A549 (cell line): ENCODE measurements at regions not wholly inside any gene's neighbourhood (a gene's known extent, or its start where the extent isn't known, plus 50 kb on each side); places are given as distances from the start of the nearest gene placed in this dataset.

ENCODE experiments used
- ATAC-seq, 2 experiments: fragments of 200-7000 bp in 1 of 2; fragments of >200 bp in 1 of 2; cut with Nextera tagmentation in 1 of 2; cut with Tn5 transposase in 1 of 2; 3 replicates each; pipeline versions ENCODE4 v1.8.0 to v1.9.1; 2018 to 2020; ENCODE audit warnings: mild to moderate bottlenecking in 1 of 2, moderate library complexity in 1 of 2
- CTCF ChIA-PET: fragments of 300-600 bp; sonication (Branson Sonifier 250); formaldehyde crosslinking; extraction: SDS; loops from one replicate; lab custom pipeline; 2021; ENCODE audit warnings: antibody characterized with exemption, inconsistent platforms; lab: Yijun Ruan, JAX
- POLR2A ChIA-PET: fragments of 350-600 bp; formaldehyde crosslinking; extraction: SDS; loops from one replicate; lab custom pipeline; 2021; ENCODE audit warnings: antibody characterized with exemption, inconsistent platforms; lab: Yijun Ruan, JAX
- DNase-seq, 2 experiments: peaks; one replicate each; pipeline versions ENCODE4 v3.0.0 to v3.0.0-alpha.2; 2011 to 2016; ENCODE audit warnings: low read depth in 1 of 2, low spot score in 1 of 2
- FAIRE-seq: peaks from 2 replicates; lab custom pipeline; 2011; peaks lifted over from hg19 to GRCh38; lab: Jason Lieb, UNC
- H3K27ac ChIP-seq, 2 experiments: fragments of >200 bp; sonication (Bioruptor Twin); formaldehyde crosslinking; 3 replicates each; pipeline ENCODE4 v1.5.1; 2016 to 2017
- H3K4me1 ChIP-seq: fragments of >200 bp; sonication (Bioruptor Twin); formaldehyde crosslinking; 3 replicates; pipeline ENCODE4 v1.6.1; 2016
- H3K4me2 ChIP-seq: fragments of >200 bp; sonication (Bioruptor Twin); formaldehyde crosslinking; 3 replicates; pipeline ENCODE4 v1.6.1; 2016
- H3K4me3 ChIP-seq: fragments of >200 bp; sonication (Bioruptor Twin); formaldehyde crosslinking; 3 replicates; pipeline ENCODE4 v1.5.1; 2016
- H3K9me3 ChIP-seq: fragments of >200 bp; sonication (Bioruptor Twin); formaldehyde crosslinking; 3 replicates; pipeline ENCODE4 v1.6.1; 2016
- ATOH8 ChIP-seq: fragments of 250-450 bp; sonication (Bioruptor Pico); IDR thresholded peaks from 2 replicates; pipeline ENCODE4 v1.5.0; 2020; ENCODE audit warnings: low read depth, mild to moderate bottlenecking, moderate library complexity
- CBX8 ChIP-seq: fragments of 200-600 bp; sonication (generic); IDR thresholded peaks from 2 replicates; pipeline ENCODE4 v1.6.1; 2016
- CEBPB ChIP-seq, 2 experiments: fragments of >200 bp in 1 of 2; sonication (Bioruptor Twin) in 1 of 2; formaldehyde crosslinking in 1 of 2; IDR thresholded peaks; 2 replicates each; pipeline ENCODE4 v1.6.1; 2012 to 2016
- CHD2 ChIP-seq: fragments of 150-350 bp; IDR thresholded peaks from 2 replicates; pipeline ENCODE4 v1.6.1; 2014; ENCODE audit warnings: low read length; ENCODE audit not compliant: partially characterized antibody
- E2F6 ChIP-seq: IDR thresholded peaks from 2 replicates; pipeline ENCODE4 v1.6.1; 2012; ENCODE audit warnings: low read depth, borderline replicate concordance
- EHMT2 ChIP-seq: fragments of 200-600 bp; sonication (generic); IDR thresholded peaks from 2 replicates; pipeline ENCODE4 v1.6.1; 2016; ENCODE audit warnings: antibody characterized with exemption, low read depth, mild to moderate bottlenecking, moderate library complexity
- ESRRA ChIP-seq: fragments of 150-350 bp; IDR thresholded peaks from 2 replicates; pipeline ENCODE4 v1.6.1; 2014; ENCODE audit warnings: mild to moderate bottlenecking, low read length, borderline replicate concordance
- FOSB ChIP-seq: fragments of 250-450 bp; sonication (Bioruptor Pico); IDR thresholded peaks from 2 replicates; pipeline ENCODE4 v1.5.0; 2020; ENCODE audit warnings: mild to moderate bottlenecking, moderate library complexity
- JUNB ChIP-seq: fragments of >200 bp; sonication (Bioruptor Twin); formaldehyde crosslinking; IDR thresholded peaks from 2 replicates; pipeline ENCODE4 v1.6.1; 2016
- MAX ChIP-seq: IDR thresholded peaks from 2 replicates; pipeline ENCODE4 v1.6.1; 2012
- MAZ ChIP-seq: fragments of 150-350 bp; IDR thresholded peaks from 2 replicates; pipeline ENCODE4 v1.6.1; 2014; ENCODE audit warnings: antibody characterized with exemption, low read depth, low read length, borderline replicate concordance
- MYC ChIP-seq: IDR thresholded peaks from 2 replicates; pipeline ENCODE4 v1.6.1; 2012; ENCODE audit warnings: mild to moderate bottlenecking, inconsistent platforms, low read length, improper control_type of control experiment, borderline replicate concordance
- POLR2AphosphoS2 ChIP-seq: conservative IDR thresholded peaks from 2 replicates; pipeline ENCODE4 v1.6.1; 2012; ENCODE audit warnings: low read length, improper control_type of control experiment, inconsistent platforms
- SMC3 ChIP-seq: fragments of >200 bp; sonication (Bioruptor Twin); formaldehyde crosslinking; IDR thresholded peaks from 3 replicates; pipeline ENCODE4 v1.6.1; 2018; ENCODE audit warnings: inconsistent platforms
- TFCP2L1 ChIP-seq: fragments of 250-450 bp; sonication (Bioruptor Pico); IDR thresholded peaks from 2 replicates; pipeline ENCODE4 v1.5.0; 2021; ENCODE audit warnings: mild to moderate bottlenecking
- ZFP36 ChIP-seq: fragments of 450-650 bp; IDR thresholded peaks from 2 replicates; pipeline ENCODE4 v1.6.1; 2014; ENCODE audit warnings: borderline replicate concordance; ENCODE audit not compliant: partially characterized antibody
- ZSCAN20 ChIP-seq: fragments of 250-450 bp; sonication (Bioruptor Pico); IDR thresholded peaks from 2 replicates; pipeline ENCODE4 v1.8.0; 2022; ENCODE audit warnings: mild to moderate bottlenecking, moderate library complexity
- WGBS: methylation state at CpG from one replicate; pipeline ENCODE4 v1.1.6; 2017; ENCODE audit errors: missing lambda C conversion rate; 5-methylcytosine and 5-hydroxymethylcytosine counted together
- TF ChIP-seq, protein P1 (sequence below): fragments of >200 bp; sonication (Bioruptor Twin); formaldehyde crosslinking; IDR thresholded peaks from 3 replicates; pipeline ENCODE4 v1.5.1; 2016
- TF ChIP-seq, protein P2 (sequence below): fragments of 450-650 bp; IDR thresholded peaks from 2 replicates; pipeline ENCODE4 v1.6.1; 2014; ENCODE audit warnings: antibody characterized with exemption

GRCh38 chr15:96076350-96076749 is 254.2 kb upstream of the NR2F2 start (continued):
- TF ChIP-seq MAX, result no peak
- TF ChIP-seq, all 56 proteins: peak for 0

DNA sequence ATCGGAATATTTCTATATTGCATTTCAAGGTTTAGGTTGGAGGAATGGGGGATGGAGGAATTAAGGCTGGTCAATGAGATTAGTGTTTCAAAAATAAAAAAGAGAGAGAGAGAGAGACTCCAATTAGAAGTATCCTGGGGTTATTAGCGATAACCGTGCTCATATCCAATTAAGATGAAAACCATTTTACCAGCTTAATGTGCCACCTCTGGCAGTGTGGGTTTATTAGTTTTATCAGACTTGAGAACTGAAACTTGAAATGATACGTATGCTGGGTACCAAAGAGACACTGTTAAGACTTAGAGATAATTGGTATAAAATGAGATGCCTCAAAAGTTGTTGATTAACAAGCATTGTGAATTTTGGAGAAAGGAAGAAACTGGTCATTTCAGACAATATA is 251.5 kb upstream of the NR2F2 start:
- DNase-seq (no peak), ATAC-seq (no peak), FAIRE-seq (peak; percentile 79)
- no peak overlapping the region for H3K4me2 ChIP-seq
- H3K27ac ChIP-seq, result no peak overlapping the region
- H3K9me3 ChIP-seq, result no peaks in the 10 kb centered on the region
- TF ChIP-seq CBX8, result no peak
- TF ChIP-seq MYC, result no peak
- no peak for TF ChIP-seq CEBPB (IDR thresholded peaks at IDR 0.05)
- no peak for TF ChIP-seq TFCP2L1 (CRISPR knock-in tag)
- ChIA-PET POLR2A (no interaction called here), CTCF (no interaction called here)
- H3K4me1 ChIP-seq, result no peaks in the 10 kb centered on the region
- 63% methylated on average over 4 of the region's 4 CpGs for WGBS
- no peak overlapping the region for H3K4me3 ChIP-seq

DNA sequence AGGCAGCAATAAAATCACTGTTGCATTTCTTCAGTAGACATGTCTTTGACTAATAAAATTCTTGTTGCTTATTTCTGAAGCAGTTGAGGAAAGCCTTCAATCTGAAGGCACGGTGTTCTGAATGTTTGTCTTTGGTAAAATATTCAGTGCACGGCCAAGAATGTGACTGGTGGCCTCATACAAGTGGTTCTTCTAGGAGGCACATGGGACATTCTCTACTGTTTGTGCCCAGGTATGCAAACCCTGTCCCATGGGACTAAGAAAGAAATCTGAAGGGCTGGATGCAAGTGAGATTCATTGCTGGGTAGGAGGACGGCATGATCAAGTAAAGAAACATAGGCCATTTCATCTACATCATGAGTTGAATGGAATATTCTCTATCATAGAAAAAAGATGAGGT is 250.6 kb upstream of the NR2F2 start:
- Histone ChIP-seq H3K4me3 (no peak overlapping the region), H3K4me1 (no peaks in the 10 kb centered on the region), H3K9me3 (no peaks in the 10 kb centered on the region), H3K27ac (no peak overlapping the region), H3K4me2 (no peak overlapping the region)
- no peak for ATAC-seq
- 46% methylated on average over 3 of the region's 3 CpGs for WGBS
- no peak for DNase-seq
- POLR2A ChIA-PET, result no interaction called here
- CTCF ChIA-PET, result no interaction called here
- no peak for FAIRE-seq
- TF ChIP-seq ZFP36 (no peak), FOSB (CRISPR knock-in tag) (no peak), CEBPB (IDR thresholded peaks at IDR 0.05) (no peak), POLR2AphosphoS2 (no peak), E2F6 (no peak), MAZ (no peak), MAX (no peak), EHMT2 (no peak), ZSCAN20 (CRISPR knock-in tag) (no peak), SMC3 (no peak), ATOH8 (no peak), JUNB (no peak), CHD2 (no peak), MYC (no peak), ESRRA (no peak)
- TF ChIP-seq, protein P1, sequence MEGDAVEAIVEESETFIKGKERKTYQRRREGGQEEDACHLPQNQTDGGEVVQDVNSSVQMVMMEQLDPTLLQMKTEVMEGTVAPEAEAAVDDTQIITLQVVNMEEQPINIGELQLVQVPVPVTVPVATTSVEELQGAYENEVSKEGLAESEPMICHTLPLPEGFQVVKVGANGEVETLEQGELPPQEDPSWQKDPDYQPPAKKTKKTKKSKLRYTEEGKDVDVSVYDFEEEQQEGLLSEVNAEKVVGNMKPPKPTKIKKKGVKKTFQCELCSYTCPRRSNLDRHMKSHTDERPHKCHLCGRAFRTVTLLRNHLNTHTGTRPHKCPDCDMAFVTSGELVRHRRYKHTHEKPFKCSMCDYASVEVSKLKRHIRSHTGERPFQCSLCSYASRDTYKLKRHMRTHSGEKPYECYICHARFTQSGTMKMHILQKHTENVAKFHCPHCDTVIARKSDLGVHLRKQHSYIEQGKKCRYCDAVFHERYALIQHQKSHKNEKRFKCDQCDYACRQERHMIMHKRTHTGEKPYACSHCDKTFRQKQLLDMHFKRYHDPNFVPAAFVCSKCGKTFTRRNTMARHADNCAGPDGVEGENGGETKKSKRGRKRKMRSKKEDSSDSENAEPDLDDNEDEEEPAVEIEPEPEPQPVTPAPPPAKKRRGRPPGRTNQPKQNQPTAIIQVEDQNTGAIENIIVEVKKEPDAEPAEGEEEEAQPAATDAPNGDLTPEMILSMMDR, result no peak
- TF ChIP-seq, protein P2, sequence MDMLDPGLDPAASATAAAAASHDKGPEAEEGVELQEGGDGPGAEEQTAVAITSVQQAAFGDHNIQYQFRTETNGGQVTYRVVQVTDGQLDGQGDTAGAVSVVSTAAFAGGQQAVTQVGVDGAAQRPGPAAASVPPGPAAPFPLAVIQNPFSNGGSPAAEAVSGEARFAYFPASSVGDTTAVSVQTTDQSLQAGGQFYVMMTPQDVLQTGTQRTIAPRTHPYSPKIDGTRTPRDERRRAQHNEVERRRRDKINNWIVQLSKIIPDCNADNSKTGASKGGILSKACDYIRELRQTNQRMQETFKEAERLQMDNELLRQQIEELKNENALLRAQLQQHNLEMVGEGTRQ, result no peak
- TF ChIP-seq, all 56 proteins: peak for 0
